ENCODE measurements at regions not wholly inside any gene's neighbourhood (a gene's known extent, or its start where the extent isn't known, plus 50 kb on each side); places are given as distances from the start of the nearest gene placed in this dataset.

DNA sequence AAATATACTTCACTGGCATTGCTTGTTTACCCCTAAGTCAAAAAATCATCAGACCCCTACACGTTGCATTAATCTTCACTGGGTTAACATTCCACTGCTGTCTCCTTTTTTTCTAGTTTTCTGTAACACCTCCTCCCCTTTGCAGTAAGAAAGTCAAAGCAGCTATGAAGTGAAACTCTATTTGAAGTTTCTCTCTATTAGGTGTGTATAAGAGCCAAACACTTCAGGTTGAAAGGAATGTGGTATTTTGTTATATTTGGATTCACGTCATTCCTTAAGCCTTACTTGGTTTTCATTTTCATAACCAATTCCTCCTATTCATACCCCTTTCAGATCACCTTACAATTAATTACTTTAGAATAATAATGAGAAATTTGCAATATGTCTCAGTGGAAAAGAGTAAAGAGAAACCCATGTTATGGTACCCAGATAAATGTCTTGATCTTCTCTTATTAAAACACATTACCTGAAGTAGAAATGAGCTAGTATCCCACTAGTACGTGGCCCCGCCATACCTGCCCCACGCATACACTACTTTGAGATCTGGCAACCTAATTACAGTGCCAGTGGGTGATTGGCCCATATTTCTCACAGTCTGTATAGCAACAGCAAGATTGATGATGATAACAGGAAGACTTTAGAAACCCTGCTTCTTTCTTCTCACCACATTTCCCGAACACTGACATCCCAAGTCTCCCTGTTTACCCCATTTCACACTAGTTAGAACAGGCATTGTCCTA is 236.4 kb upstream of the RGS6 start:
- Histone ChIP-seq H3K9me3 (ENCODE audit: control insufficient read depth, low read depth, low read length) (no peaks in the 10 kb centered on the region), H2AFZ (ENCODE audit: low read length) (no peak overlapping the region), H3K4ac (ENCODE audit: low read depth, low read length) (no peak overlapping the region), H4K91ac (ENCODE audit: insufficient read length, low read depth, low read length) (no peak overlapping the region), H3K9ac (ENCODE audit: extremely low read depth, insufficient read length, low read length) (no peak overlapping the region), H3K4me2 (ENCODE audit: insufficient read depth, insufficient read length, low read length) (no peak overlapping the region), H3K23ac (ENCODE audit: insufficient read length, low read depth, low read length) (no peak overlapping the region), H3K14ac (ENCODE audit: insufficient read depth, low read length) (no peak overlapping the region), H3K79me2 (ENCODE audit: insufficient read depth, low read length) (no peaks in the 10 kb centered on the region), H4K20me1 (ENCODE audit: control insufficient read depth, insufficient read depth, insufficient read length) (no peaks in the 10 kb centered on the region), H2BK12ac (ENCODE audit: insufficient read length, low read depth, low read length) (no peak overlapping the region), H2BK5ac (ENCODE audit: insufficient read length, low read length) (no peak overlapping the region), H3K4me1 (ENCODE audit: insufficient read depth, low read length) (no peaks in the 10 kb centered on the region), H3K18ac (ENCODE audit: insufficient read length, low read depth, low read length) (no peak overlapping the region), H3T11ph (ENCODE audit: low read length) (no peak overlapping the region), H3K56ac (ENCODE audit: insufficient read length, low read depth, low read length) (no peak overlapping the region), H3K27ac (ENCODE audit: insufficient read length, low read depth, low read length) (no peak overlapping the region), H2BK15ac (ENCODE audit: low read depth, low read length) (no peak overlapping the region), H4K8ac (replicated peaks; ENCODE audit: insufficient read length, low read depth, low read length) (no peak overlapping the region), H2BK20ac (ENCODE audit: low read depth, low read length, poor library complexity, severe bottlenecking) (no peak overlapping the region), H4K5ac (ENCODE audit: insufficient read length, low read depth, low read length) (no peak overlapping the region), H3K27me3 (ENCODE audit: insufficient read depth, low read length) (no peaks in the 10 kb centered on the region), H3K79me1 (ENCODE audit: insufficient read depth, low read depth, low read length, poor library complexity, severe bottlenecking) (no peaks in the 10 kb centered on the region), H3K23me2 (ENCODE audit: insufficient read length, low read depth, low read length, poor library complexity, severe bottlenecking) (no peaks in the 10 kb centered on the region), H2AK5ac (ENCODE audit: insufficient read length, low read length) (no peak overlapping the region), H2BK120ac (ENCODE audit: low read depth, low read length, poor library complexity, severe bottlenecking) (no peak overlapping the region)
- DNase-seq: no peak
- Mint-ChIP-seq H3K27ac (no peak overlapping the region), H3K4me3 (no peak overlapping the region), H3K9me3 (no peaks in the 10 kb centered on the region), H3K4me1 (peaks cover 3 to 4% of the 10 kb centered on the region in 2 experiments), H3K36me3 (ENCODE audit: insufficient read depth in 1 of 3, low read depth in 3 of 3) (peaks cover 10 to 23% (median 23%) of the 10 kb centered on the region in 3 experiments; a peak in 6 of 7 replicates), H3K27me3 (ENCODE audit: low read depth) (no peaks in the 10 kb centered on the region)
- TF ChIP-seq, protein P1, sequence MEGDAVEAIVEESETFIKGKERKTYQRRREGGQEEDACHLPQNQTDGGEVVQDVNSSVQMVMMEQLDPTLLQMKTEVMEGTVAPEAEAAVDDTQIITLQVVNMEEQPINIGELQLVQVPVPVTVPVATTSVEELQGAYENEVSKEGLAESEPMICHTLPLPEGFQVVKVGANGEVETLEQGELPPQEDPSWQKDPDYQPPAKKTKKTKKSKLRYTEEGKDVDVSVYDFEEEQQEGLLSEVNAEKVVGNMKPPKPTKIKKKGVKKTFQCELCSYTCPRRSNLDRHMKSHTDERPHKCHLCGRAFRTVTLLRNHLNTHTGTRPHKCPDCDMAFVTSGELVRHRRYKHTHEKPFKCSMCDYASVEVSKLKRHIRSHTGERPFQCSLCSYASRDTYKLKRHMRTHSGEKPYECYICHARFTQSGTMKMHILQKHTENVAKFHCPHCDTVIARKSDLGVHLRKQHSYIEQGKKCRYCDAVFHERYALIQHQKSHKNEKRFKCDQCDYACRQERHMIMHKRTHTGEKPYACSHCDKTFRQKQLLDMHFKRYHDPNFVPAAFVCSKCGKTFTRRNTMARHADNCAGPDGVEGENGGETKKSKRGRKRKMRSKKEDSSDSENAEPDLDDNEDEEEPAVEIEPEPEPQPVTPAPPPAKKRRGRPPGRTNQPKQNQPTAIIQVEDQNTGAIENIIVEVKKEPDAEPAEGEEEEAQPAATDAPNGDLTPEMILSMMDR (conservative IDR thresholded peaks at IDR 0.05): no peak
- no CpG with 5 or more reads among the region's 6 CpGs for WGBS (ENCODE audit: extremely low coverage, insufficient read length, low lambda C conversion rate)
